Activated T-cell treated with anti-CD3 and anti-CD28 coated beads, Interleukin-2, amount 50 U/mL, for 72 hours (primary cell): ENCODE measurements at regions not wholly inside any gene's neighbourhood (a gene's known extent, or its start where the extent isn't known, plus 50 kb on each side); places are given as distances from the start of the nearest gene placed in this dataset.

Experiments used
- ATAC-seq, 2 donors: fragments of 150-1000 bp; cut with Tn5 transposase; replicated peaks in 1 of 2; 2 replicates each; pipeline ENCODE4 v1.10.0; 2021; ENCODE audit warnings: moderate library complexity in 2 of 2, mild to moderate bottlenecking in 1 of 2
- DNase-seq, 2 donors: peaks; one replicate each; pipeline ENCODE4 v3.0.0; 2021 to 2022; ENCODE audit warnings: mixed read lengths in 1 of 2
- H3K27ac Mint-ChIP-seq: one replicate; pipeline ENCODE4 v1.8.0; 2022; ENCODE audit warnings: mild to moderate bottlenecking, moderate library complexity, mixed read lengths
- H3K27me3 Mint-ChIP-seq: one replicate; pipeline ENCODE4 v1.8.0; 2022; ENCODE audit warnings: low read depth, mixed read lengths
- H3K36me3 Mint-ChIP-seq, 2 donors: one replicate each; pipeline ENCODE4 v1.8.0; 2022; ENCODE audit warnings: mixed read lengths in 2 of 2, mild to moderate bottlenecking in 1 of 2; ENCODE audit not compliant: insufficient read depth in 2 of 2
- H3K4me1 Mint-ChIP-seq: one replicate; pipeline ENCODE4 v1.8.0; 2022; ENCODE audit warnings: low read depth, mixed read lengths
- H3K4me3 Mint-ChIP-seq, 2 donors: one replicate each; pipeline ENCODE4 v1.8.0; 2022; ENCODE audit warnings: mild to moderate bottlenecking in 2 of 2, mixed read lengths in 2 of 2, moderate library complexity in 2 of 2
- H3K9me3 Mint-ChIP-seq, 2 donors: one replicate each; pipeline ENCODE4 v1.8.0; 2022; ENCODE audit warnings: mixed read lengths in 2 of 2

DNA sequence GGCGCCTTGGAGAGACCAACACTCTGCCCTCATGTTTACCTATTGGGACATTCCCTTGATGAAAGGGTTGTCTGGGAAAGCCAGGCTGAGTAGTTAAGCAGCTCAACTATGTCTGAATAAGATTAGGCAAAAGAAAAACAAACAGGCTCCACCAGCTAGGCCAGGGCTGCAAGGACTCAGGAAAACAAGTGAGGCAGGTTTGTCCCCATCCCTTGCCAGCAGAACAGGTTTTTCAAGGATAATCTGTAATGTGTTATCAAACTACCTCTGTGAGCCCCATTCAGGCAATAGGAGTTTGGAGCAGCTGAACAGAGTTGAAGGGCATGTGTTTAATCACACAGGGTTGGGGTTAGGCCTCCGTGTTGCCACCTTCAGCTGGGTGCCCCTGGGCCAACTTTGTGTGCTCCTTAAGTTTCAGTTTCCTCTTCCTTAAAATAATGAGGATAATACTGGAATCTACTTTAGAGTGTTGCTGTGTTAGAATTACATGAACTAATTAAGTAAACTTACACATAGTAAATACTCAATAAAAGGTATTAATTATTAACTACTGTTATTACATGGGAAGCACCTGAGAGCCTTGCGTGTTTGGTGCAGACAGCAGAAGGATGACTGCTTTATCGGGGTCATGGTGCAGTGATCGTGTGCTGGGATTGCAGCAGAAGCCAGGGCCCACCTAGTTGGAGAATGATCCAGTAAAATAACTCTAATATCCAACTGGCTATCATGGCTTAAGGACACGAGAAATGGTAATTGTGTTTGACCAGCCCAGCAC lies 72.1 kb upstream of the ATP10B start:
- no peak overlapping the region for H3K27ac Mint-ChIP-seq
- ATAC-seq (no peak), DNase-seq (no peak)
- no peaks in the 10 kb centered on the region for H3K9me3 Mint-ChIP-seq
- H3K4me3 Mint-ChIP-seq: no peak overlapping the region
- H3K4me1 Mint-ChIP-seq: no peaks in the 10 kb centered on the region
- H3K36me3 Mint-ChIP-seq: no peaks in the 10 kb centered on the region
- H3K27me3 Mint-ChIP-seq: no peaks in the 10 kb centered on the region

DNA sequence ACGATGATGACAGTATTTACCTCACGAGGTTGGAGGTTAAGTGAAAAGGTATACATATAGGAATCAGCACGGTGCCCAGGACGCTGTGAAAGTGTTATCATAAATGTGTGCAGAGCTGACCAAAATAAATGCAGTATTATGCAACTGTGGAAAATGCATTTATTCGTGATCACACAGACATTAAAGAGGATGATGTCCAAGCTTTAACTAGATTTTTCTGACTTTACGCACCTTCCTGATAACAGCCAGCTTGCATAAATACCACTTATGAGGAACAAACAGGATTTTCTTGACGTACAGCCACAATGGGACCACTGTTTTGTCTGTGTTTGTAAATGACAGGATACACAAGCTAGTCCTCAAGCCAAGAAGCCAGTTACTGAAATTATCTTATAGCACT lies 71.4 kb upstream of the ATP10B start:
- no peaks in the 10 kb centered on the region for H3K9me3 Mint-ChIP-seq
- no peaks in the 10 kb centered on the region for H3K27me3 Mint-ChIP-seq
- H3K4me3 Mint-ChIP-seq: no peak overlapping the region
- no peaks in the 10 kb centered on the region for H3K36me3 Mint-ChIP-seq
- ATAC-seq (no peak), DNase-seq (no peak)
- H3K27ac Mint-ChIP-seq: no peak overlapping the region
- H3K4me1 Mint-ChIP-seq: no peaks in the 10 kb centered on the region

DNA sequence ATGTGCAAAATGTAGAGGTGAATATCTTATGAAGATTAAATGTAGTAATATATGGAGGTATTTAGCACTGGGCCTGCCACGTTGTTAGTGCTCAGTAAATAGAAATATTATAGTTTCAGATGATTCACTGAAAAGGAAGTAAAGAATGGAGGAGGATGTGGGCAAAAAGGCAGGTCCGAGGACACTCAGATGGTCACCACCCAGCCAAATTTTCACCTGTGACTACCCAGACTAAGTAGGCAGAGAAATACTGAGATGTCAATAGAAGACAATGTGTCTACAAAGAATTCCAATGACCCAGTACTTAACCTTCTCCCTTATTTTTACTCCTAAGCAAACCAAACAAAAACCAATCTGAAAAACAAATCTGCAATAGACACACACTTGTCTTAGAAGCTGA lies 70.3 kb upstream of the ATP10B start:
- H3K9me3 Mint-ChIP-seq: no peaks in the 10 kb centered on the region
- no peaks in the 10 kb centered on the region for H3K4me1 Mint-ChIP-seq
- H3K36me3 Mint-ChIP-seq: no peaks in the 10 kb centered on the region
- ATAC-seq (no peak), DNase-seq (no peak)
- no peak overlapping the region for H3K4me3 Mint-ChIP-seq
- H3K27me3 Mint-ChIP-seq: no peaks in the 10 kb centered on the region
- no peak overlapping the region for H3K27ac Mint-ChIP-seq

DNA sequence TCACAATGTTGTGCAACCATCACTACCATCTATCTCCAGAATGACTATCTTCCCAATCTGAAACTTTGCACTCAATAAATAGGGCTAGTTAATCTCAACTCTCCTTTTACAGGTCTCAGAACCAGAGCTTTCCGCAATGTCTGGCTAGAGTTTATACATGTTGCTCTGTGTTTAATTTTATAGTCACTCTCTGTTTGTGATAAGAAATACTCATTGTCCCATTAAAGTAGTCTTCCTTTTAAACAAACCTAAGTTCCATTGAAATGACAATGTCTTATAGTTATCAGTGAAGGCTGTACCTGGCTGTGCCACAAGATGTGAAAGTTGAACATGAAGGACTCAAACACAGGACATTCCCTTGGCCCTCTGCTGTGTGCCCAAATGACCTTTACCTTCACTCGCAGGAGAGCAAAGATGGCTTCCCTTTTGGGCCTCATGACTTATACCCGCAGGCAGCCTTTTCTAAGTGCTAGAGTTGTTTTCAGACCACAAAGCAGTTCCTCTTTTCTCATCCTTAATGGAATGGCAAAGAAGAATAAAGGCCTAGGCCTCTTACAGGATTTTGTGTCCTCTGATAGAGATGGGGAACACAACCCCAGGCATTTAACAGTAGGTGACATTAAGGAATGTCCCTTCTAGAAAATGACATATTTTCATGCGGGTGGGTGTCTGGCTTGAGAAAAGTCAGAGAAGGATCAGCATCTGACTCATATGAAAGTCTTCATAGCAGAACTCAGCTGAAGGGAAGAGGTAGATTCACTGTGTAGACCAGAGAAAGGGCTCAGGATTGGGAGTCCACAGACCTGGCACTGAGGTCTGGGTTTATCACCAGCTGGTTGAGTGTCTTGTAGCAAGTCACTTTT lies 69.6 kb upstream of the ATP10B start:
- no peaks in the 10 kb centered on the region for H3K4me1 Mint-ChIP-seq
- DNase-seq (no peak), ATAC-seq (no peak)
- no peak overlapping the region for H3K4me3 Mint-ChIP-seq
- no peaks in the 10 kb centered on the region for H3K27me3 Mint-ChIP-seq
- H3K9me3 Mint-ChIP-seq: no peaks in the 10 kb centered on the region
- H3K36me3 Mint-ChIP-seq: no peaks in the 10 kb centered on the region
- H3K27ac Mint-ChIP-seq: no peak overlapping the region

DNA sequence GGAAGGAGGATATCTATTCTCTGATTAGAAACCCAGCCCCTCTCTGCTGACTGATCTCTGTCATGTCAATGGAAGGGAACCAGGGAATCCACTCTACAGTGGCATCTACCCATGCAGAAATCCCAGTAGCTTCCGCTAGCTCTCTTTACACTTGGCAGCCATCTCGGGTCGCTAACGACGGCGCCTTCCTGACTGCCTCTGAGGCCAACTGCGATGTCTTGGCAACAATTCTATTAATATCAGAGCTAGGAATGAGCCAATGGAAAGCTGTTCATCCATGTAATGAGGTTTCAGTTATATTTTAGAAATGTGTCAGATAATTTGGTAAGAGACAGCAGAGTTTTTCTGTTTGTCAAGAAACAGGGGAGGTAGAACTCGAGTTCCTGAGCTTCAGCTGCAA lies 67.6 kb upstream of the ATP10B start:
- Mint-ChIP-seq H3K4me3 (no peak overlapping the region), H3K27ac (no peak overlapping the region), H3K9me3 (no peaks in the 10 kb centered on the region), H3K36me3 (no peaks in the 10 kb centered on the region), H3K4me1 (no peaks in the 10 kb centered on the region), H3K27me3 (no peaks in the 10 kb centered on the region)
- no peak for DNase-seq
- no peak for ATAC-seq

DNA sequence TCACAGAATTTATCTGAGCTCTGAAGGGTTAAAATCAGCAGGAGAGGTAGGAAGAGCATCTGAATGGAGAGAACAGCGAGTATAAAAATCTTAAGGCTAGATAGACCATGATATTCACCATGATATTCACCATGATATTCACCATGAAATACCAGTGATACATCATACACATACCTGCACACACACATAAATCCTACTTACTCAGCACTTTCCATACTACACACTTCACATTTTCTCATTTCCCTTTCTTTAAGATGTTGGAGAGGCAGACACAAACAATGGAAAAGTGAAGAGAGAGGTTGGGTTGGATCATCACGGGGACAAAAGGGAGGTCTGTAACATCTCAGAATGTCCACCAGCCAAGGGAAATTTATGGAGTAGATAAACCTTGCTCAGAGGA lies 66.4 kb upstream of the ATP10B start:
- Mint-ChIP-seq H3K9me3 (no peaks in the 10 kb centered on the region), H3K4me1 (no peaks in the 10 kb centered on the region), H3K27ac (no peak overlapping the region), H3K4me3 (no peak overlapping the region), H3K36me3 (no peaks in the 10 kb centered on the region), H3K27me3 (no peaks in the 10 kb centered on the region)
- ATAC-seq (no peak), DNase-seq (no peak)

DNA sequence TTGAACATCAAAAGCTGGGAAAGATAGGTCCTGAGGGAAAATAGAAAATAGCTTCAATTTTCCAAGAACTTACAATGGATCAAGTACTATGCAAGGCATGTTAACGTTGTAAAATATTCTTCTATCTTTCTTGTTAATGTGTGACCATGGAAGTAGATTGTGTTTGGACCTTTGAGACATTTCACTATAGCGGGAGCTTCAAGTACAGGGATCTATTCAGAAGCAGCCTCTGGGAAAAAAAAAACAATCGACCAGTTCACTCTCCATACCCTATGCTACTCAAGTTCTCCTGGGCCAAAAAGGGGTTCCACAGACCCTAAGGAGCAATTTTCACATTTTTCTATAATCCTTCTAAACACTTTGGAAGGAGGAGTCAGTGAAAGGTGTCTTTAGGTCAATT lies 54.1 kb upstream of the ATP10B start:
- no peaks in the 10 kb centered on the region for H3K36me3 Mint-ChIP-seq
- DNase-seq (no peak), ATAC-seq (no peak)
- H3K27me3 Mint-ChIP-seq: no peaks in the 10 kb centered on the region
- no peaks in the 10 kb centered on the region for H3K4me1 Mint-ChIP-seq
- H3K9me3 Mint-ChIP-seq: no peaks in the 10 kb centered on the region
- no peak overlapping the region for H3K4me3 Mint-ChIP-seq
- H3K27ac Mint-ChIP-seq: no peak overlapping the region

DNA sequence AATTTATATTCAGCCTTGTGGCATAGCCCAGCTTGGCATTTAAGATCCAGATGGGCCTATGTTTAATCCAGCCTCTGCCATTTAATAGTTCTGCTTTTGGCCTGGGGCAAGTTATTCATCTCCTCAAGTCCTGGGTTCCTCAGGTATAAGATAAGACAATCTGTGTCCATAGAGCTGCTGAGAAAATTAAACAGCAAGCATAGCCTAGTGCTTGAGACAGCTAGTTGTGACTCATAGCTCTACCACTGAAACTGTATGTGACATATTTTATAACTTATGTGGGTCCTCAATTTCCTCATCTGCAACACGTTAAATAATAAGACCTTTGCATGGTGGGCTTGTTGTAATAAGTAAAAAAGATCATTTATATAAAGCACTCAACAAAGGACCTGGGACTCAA lies 53.3 kb upstream of the ATP10B start:
- Mint-ChIP-seq H3K9me3 (no peaks in the 10 kb centered on the region), H3K4me3 (no peak overlapping the region), H3K27me3 (no peaks in the 10 kb centered on the region), H3K4me1 (no peaks in the 10 kb centered on the region), H3K27ac (no peak overlapping the region), H3K36me3 (no peaks in the 10 kb centered on the region)
- DNase-seq (no peak), ATAC-seq (no peak)

DNA sequence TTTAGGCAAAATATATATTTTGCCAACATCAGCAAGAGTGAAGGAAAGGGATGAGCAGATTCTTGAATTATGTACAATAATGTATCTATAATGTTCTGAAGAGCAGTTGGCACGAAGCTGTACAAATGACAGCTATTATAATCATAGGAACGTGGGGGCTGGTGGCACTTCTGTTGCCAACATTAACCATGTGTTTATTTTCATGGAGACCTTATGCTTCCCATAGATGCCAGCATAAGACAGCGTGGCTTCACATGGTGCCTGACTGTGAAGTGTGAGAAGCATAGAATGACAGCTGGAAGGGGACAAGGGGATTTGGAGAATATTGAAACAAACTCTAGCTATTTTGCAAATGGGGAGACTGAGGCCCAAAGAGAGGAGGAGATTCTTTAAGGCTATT lies 52.6 kb upstream of the ATP10B start:
- H3K27ac Mint-ChIP-seq: no peak overlapping the region
- H3K4me3 Mint-ChIP-seq: no peak overlapping the region
- no peaks in the 10 kb centered on the region for H3K9me3 Mint-ChIP-seq
- no peaks in the 10 kb centered on the region for H3K27me3 Mint-ChIP-seq
- DNase-seq: no peak
- no peak for ATAC-seq
- H3K4me1 Mint-ChIP-seq: no peaks in the 10 kb centered on the region
- H3K36me3 Mint-ChIP-seq: no peaks in the 10 kb centered on the region

DNA sequence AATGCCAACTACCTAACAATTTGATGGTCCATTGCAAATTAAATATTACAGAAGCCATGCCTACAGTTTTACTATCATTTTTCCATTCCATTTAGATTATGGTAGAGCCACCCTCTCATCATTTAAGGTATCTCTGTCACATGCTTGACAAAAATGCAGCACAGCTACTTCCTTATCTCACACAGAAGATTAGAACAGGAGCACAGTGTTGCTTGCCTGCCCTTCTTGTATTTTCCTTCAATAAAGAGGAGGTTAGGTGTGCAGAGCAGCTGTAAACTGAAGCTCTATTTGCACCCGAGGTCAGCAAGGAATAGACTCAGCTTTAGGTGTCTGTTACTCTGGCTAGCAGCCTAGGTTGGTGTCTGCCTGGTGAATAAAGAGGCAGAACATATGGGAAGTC lies 51.5 kb upstream of the ATP10B start:
- no peak for ATAC-seq
- Mint-ChIP-seq H3K4me3 (no peak overlapping the region), H3K27me3 (no peaks in the 10 kb centered on the region), H3K27ac (no peak overlapping the region), H3K9me3 (peaks cover under 1% of the 10 kb centered on the region in 2 donors), H3K36me3 (no peaks in the 10 kb centered on the region), H3K4me1 (no peaks in the 10 kb centered on the region)
- DNase-seq: no peak

DNA sequence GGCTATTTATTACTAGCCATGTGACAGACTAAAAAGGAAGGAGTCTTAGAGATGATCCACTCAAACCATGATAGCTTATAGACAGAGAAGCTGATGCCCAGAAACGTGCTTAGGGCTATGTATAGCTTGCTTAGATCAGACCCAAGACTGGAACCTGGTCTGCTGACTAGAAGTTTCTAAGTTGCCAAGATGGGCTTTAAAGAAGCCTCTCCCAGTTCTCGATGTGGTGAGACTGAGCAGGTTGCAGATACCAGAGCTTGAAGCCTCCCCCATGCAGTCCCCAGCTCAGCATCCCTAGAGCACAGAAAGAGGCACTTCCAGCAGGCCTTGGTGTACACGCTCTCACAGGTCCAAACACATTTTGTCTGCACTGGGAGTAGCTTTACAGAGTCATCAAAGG lies 51.1 kb upstream of the ATP10B start:
- Mint-ChIP-seq H3K4me1 (no peaks in the 10 kb centered on the region), H3K9me3 (peaks cover 1 to 2% of the 10 kb centered on the region in 2 donors), H3K4me3 (no peak overlapping the region), H3K36me3 (no peaks in the 10 kb centered on the region), H3K27ac (no peak overlapping the region), H3K27me3 (no peaks in the 10 kb centered on the region)
- DNase-seq (no peak), ATAC-seq (no peak)
